Left lung (tissue), 4 donors: ENCODE measurements at regions not wholly inside any gene's neighbourhood (a gene's known extent, or its start where the extent isn't known, plus 50 kb on each side); places are given as distances from the start of the nearest gene placed in this dataset.

ENCODE experiments used
- ATAC-seq: fragments of 200-7000 bp; cut with Tn5 transposase; one replicate; pipeline ENCODE4 v1.9.1; 2020; ENCODE audit warnings: moderate library complexity
- DNase-seq, 4 donors: peaks; one replicate each; pipeline ENCODE4 v3.0.0-alpha.2; 2013 to 2020
- H3K27ac ChIP-seq, 2 donors: fragments of 200-600 bp; sonication (generic) in 1 of 2; one replicate each; pipeline versions ENCODE4 v1.5.0 to v1.8.0; 2020 to 2021
- H3K27me3 ChIP-seq, 2 donors: fragments of 200-600 bp; sonication (generic) in 1 of 2; one replicate each; pipeline versions ENCODE4 v1.5.0 to v1.8.0; 2020 to 2021
- H3K36me3 ChIP-seq, 2 donors: fragments of 200-600 bp; sonication (generic) in 1 of 2; one replicate each; pipeline versions ENCODE4 v1.5.0 to v1.8.0; 2020 to 2021
- H3K4me1 ChIP-seq, 2 donors: fragments of 200-600 bp; one replicate each; pipeline ENCODE4 v1.8.0; 2021
- H3K4me3 ChIP-seq, 2 donors: fragments of 200-600 bp; sonication (generic) in 1 of 2; one replicate each; pipeline versions ENCODE4 v1.5.0 to v1.8.0; 2020 to 2021; ENCODE audit warnings: mild to moderate bottlenecking in 1 of 2
- H3K9me3 ChIP-seq, 2 donors: fragments of 200-600 bp; sonication (generic) in 1 of 2; one replicate each; pipeline versions ENCODE4 v1.5.0 to v1.8.0; 2020 to 2021
- CTCF ChIP-seq, 2 donors: fragments of 200-600 bp; sonication (generic) in 1 of 2; IDR thresholded peaks; one replicate each; pipeline versions ENCODE4 v1.5.0 to v1.8.0; 2021; ENCODE audit warnings: antibody characterized with exemption in 2 of 2
- intact Hi-C, 2 donors: fragments of 100-400 bp; cut with DNase I; formaldehyde crosslinking; loops; one replicate each; pipeline versions ENCODE4 v1.11.2 to v1.14.2; 2022
- donor health status: DM: no; HTN: yes; CAD: no.
- donor health status: DM: no; HTN: no; CAD: no.

GRCh38 chr2:45301307-45302277 is 292.3 kb upstream of the SIX2 start:
- Histone ChIP-seq H3K4me3 (no peak overlapping the region), H3K27me3 (no peaks in the 10 kb centered on the region), H3K27ac (no peak overlapping the region), H3K9me3 (no peaks in the 10 kb centered on the region), H3K4me1 (no peaks in the 10 kb centered on the region), H3K36me3 (no peaks in the 10 kb centered on the region)
- ATAC-seq, result peak; percentile 82
- DNase-seq, result peak in 1 of 4 donors; percentile 63
- no peak for TF ChIP-seq CTCF (IDR thresholded peaks at IDR 0.05)
- intact Hi-C loops, result no loop called here

- Histone ChIP-seq H3K36me3 (no peaks in the 10 kb centered on the region), H3K4me3 (no peak overlapping the region), H3K4me1 (no peaks in the 10 kb centered on the region), H3K9me3 (no peaks in the 10 kb centered on the region), H3K27me3 (no peaks in the 10 kb centered on the region), H3K27ac (no peak overlapping the region)
- no peak for TF ChIP-seq CTCF (IDR thresholded peaks at IDR 0.05)
- ATAC-seq (no peak), DNase-seq (peak in 1 of 4 donors; percentile 17)
- intact Hi-C loops, result no loop called here
Measured at GRCh38 chr2:45300026-45300750, 290.9 kb upstream of the SIX2 start.

- H3K27ac ChIP-seq, result no peak overlapping the region
- TF ChIP-seq CTCF (IDR thresholded peaks at IDR 0.05), result no peak
- no peaks in the 10 kb centered on the region for H3K4me1 ChIP-seq
- H3K27me3 ChIP-seq, result no peaks in the 10 kb centered on the region
- no peak for ATAC-seq
- no peak for DNase-seq
- intact Hi-C loops, result no loop called here
- no peaks in the 10 kb centered on the region for H3K36me3 ChIP-seq
- H3K4me3 ChIP-seq, result no peak overlapping the region
- H3K9me3 ChIP-seq, result no peaks in the 10 kb centered on the region
Measured at GRCh38 chr2:45299361-45299760, 290.1 kb upstream of the SIX2 start.

GRCh38 chr2:45293182-45293581 is 283.9 kb upstream of the SIX2 start:
- no peaks in the 10 kb centered on the region for H3K9me3 ChIP-seq
- TF ChIP-seq CTCF (IDR thresholded peaks at IDR 0.05), result no peak
- no peak for DNase-seq
- no peak for ATAC-seq
- H3K27me3 ChIP-seq, result no peaks in the 10 kb centered on the region
- H3K27ac ChIP-seq, result no peak overlapping the region
- no peak overlapping the region for H3K4me3 ChIP-seq
- H3K4me1 ChIP-seq, result no peaks in the 10 kb centered on the region
- intact Hi-C loops, result no loop called here
- no peaks in the 10 kb centered on the region for H3K36me3 ChIP-seq

- Histone ChIP-seq H3K36me3 (no peaks in the 10 kb centered on the region), H3K4me1 (no peaks in the 10 kb centered on the region), H3K27ac (no peak overlapping the region), H3K27me3 (peaks cover 0 to 9% of the 10 kb centered on the region in 2 donors), H3K9me3 (no peaks in the 10 kb centered on the region), H3K4me3 (no peak overlapping the region)
- DNase-seq, result no peak
- intact Hi-C loops, result no loop called here
- ATAC-seq, result no peak
- no peak for TF ChIP-seq CTCF (IDR thresholded peaks at IDR 0.05)
Measured at GRCh38 chr2:45291296-45291701, 282.0 kb upstream of the SIX2 start.
